BE2C (cell line): ENCODE measurements at regions not wholly inside any gene's neighbourhood (a gene's known extent, or its start where the extent isn't known, plus 50 kb on each side); places are given as distances from the start of the nearest gene placed in this dataset.
"Not testable (repeated sequence)": the region's sequence is repeated elsewhere in the genome, so short reads cannot be mapped to it uniquely, and the experiment has no call there.

ENCODE experiments used
- DNase-seq: peaks from one replicate; pipeline ENCODE4 v3.0.0-alpha.2; 2020
- H3K27me3 ChIP-seq: fragments of 250-450 bp; sonication (Bioruptor Pico); 2 replicates; pipeline ENCODE4 v1.5.1; 2020; ENCODE audit warnings: mild to moderate bottlenecking
- H3K36me3 ChIP-seq: fragments of 250-450 bp; sonication (Bioruptor Pico); 2 replicates; pipeline ENCODE4 v1.5.1; 2020; ENCODE audit warnings: mild to moderate bottlenecking
- H3K4me1 ChIP-seq: fragments of 250-450 bp; sonication (Bioruptor Pico); 2 replicates; pipeline ENCODE4 v1.5.1; 2020
- H3K4me3 ChIP-seq: 2 replicates; pipeline ENCODE4 v1.5.1; 2011; ENCODE audit warnings: low read depth, low read length
- H3K9me3 ChIP-seq: fragments of 250-450 bp; sonication (Bioruptor Pico); 2 replicates; pipeline ENCODE4 v1.5.1; 2020
- CTCF ChIP-seq: IDR thresholded peaks from 2 replicates; pipeline ENCODE4 v1.5.1; 2012; ENCODE audit warnings: mild to moderate bottlenecking, low read depth, low read length

- H3K36me3 ChIP-seq, DNase-seq, H3K9me3 ChIP-seq, H3K4me1 ChIP-seq, H3K4me3 ChIP-seq, H3K27me3 ChIP-seq: not testable (repeated sequence)
Observed at GRCh38 chr19:23984911-23985310, 70.2 kb downstream of the ZNF726 start.

- H3K4me3 ChIP-seq: no peak overlapping the region
- TF ChIP-seq CTCF: no peak
- H3K36me3 ChIP-seq: no peaks in the 10 kb centered on the region
- no peak for DNase-seq
- no peaks in the 10 kb centered on the region for H3K4me1 ChIP-seq
- H3K27me3 ChIP-seq: no peaks in the 10 kb centered on the region
- no peaks in the 10 kb centered on the region for H3K9me3 ChIP-seq
Observed at GRCh38 chr19:23986623-23987022, 71.9 kb downstream of the ZNF726 start.

- Histone ChIP-seq H3K27me3 (no peaks in the 10 kb centered on the region), H3K36me3 (no peaks in the 10 kb centered on the region), H3K4me3 (no peak overlapping the region), H3K9me3 (no peaks in the 10 kb centered on the region), H3K4me1 (no peaks in the 10 kb centered on the region)
- TF ChIP-seq CTCF: no peak
- DNase-seq: no peak
Observed at GRCh38 chr19:23991170-23991569, 76.5 kb downstream of the ZNF726 start.

- DNase-seq: no peak
- H3K4me1 ChIP-seq: no peaks in the 10 kb centered on the region
- H3K36me3 ChIP-seq: no peaks in the 10 kb centered on the region
- H3K27me3 ChIP-seq: no peaks in the 10 kb centered on the region
- TF ChIP-seq CTCF: no peak
- no peak overlapping the region for H3K4me3 ChIP-seq
- no peaks in the 10 kb centered on the region; the same call in 1 of the 2 replicates for H3K9me3 ChIP-seq
Observed at GRCh38 chr19:23992348-23992747, 77.7 kb downstream of the ZNF726 start.

- Histone ChIP-seq H3K9me3 (no peaks in the 10 kb centered on the region; the same call in 1 of the 2 replicates), H3K4me1 (no peaks in the 10 kb centered on the region), H3K36me3 (no peaks in the 10 kb centered on the region), H3K27me3 (no peaks in the 10 kb centered on the region), H3K4me3 (no peak overlapping the region)
- DNase-seq: no peak
- TF ChIP-seq CTCF: no peak
Observed at GRCh38 chr19:23993440-23993839, 78.8 kb downstream of the ZNF726 start.

GRCh38 chr19:23996549-23996948, 81.9 kb downstream of the ZNF726 start:
- H3K4me1 ChIP-seq: no peaks in the 10 kb centered on the region
- H3K9me3 ChIP-seq: no peaks in the 10 kb centered on the region; the same call in 1 of the 2 replicates
- no peak overlapping the region for H3K4me3 ChIP-seq
- DNase-seq: peak; percentile 32
- H3K36me3 ChIP-seq: no peaks in the 10 kb centered on the region
- no peaks in the 10 kb centered on the region for H3K27me3 ChIP-seq
- TF ChIP-seq CTCF: peak; percentile 64

GRCh38 chr19:23998568-23998967, 83.9 kb downstream of the ZNF726 start:
- no peaks in the 10 kb centered on the region for H3K27me3 ChIP-seq
- H3K4me1 ChIP-seq: no peaks in the 10 kb centered on the region
- H3K36me3 ChIP-seq: no peaks in the 10 kb centered on the region
- H3K9me3 ChIP-seq: no peaks in the 10 kb centered on the region; the same call in none of the 2 replicates
- TF ChIP-seq CTCF: no peak
- H3K4me3 ChIP-seq: no peak overlapping the region
- DNase-seq: no peak
